ENCODE measurements at regions not wholly inside any gene's neighbourhood (a gene's known extent, or its start where the extent isn't known, plus 50 kb on each side); places are given as distances from the start of the nearest gene placed in this dataset.
"Not testable (repeated sequence)": the region's sequence is repeated elsewhere in the genome, so short reads cannot be mapped to it uniquely, and the experiment has no call there.

DNA sequence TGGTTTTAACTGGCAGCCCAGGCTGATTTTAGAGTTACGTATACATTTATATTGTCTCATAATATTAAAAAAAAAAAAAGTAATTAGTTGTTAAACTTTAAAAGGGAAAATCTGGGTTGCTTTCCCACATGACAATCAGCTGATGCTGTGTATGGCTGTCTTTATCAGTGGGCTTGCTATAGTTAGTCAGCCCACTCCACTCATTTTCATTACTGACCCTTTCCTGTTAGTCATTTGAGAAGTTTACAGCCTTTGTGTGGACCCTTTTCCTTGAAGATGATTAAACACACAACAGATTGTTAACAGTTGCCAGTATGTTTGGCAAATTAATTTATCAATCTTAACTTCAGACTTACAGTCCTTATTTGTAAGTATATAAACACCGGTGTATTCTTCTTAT, 164.5 kb upstream of the AGR3 start:
- DNase-seq (ENCODE audit: extremely low read depth, low read depth): no peak
- TF ChIP-seq, protein P1, sequence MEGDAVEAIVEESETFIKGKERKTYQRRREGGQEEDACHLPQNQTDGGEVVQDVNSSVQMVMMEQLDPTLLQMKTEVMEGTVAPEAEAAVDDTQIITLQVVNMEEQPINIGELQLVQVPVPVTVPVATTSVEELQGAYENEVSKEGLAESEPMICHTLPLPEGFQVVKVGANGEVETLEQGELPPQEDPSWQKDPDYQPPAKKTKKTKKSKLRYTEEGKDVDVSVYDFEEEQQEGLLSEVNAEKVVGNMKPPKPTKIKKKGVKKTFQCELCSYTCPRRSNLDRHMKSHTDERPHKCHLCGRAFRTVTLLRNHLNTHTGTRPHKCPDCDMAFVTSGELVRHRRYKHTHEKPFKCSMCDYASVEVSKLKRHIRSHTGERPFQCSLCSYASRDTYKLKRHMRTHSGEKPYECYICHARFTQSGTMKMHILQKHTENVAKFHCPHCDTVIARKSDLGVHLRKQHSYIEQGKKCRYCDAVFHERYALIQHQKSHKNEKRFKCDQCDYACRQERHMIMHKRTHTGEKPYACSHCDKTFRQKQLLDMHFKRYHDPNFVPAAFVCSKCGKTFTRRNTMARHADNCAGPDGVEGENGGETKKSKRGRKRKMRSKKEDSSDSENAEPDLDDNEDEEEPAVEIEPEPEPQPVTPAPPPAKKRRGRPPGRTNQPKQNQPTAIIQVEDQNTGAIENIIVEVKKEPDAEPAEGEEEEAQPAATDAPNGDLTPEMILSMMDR (IDR thresholded peaks at IDR 0.05; ENCODE audit: low read depth, low read length): no peak

DNA sequence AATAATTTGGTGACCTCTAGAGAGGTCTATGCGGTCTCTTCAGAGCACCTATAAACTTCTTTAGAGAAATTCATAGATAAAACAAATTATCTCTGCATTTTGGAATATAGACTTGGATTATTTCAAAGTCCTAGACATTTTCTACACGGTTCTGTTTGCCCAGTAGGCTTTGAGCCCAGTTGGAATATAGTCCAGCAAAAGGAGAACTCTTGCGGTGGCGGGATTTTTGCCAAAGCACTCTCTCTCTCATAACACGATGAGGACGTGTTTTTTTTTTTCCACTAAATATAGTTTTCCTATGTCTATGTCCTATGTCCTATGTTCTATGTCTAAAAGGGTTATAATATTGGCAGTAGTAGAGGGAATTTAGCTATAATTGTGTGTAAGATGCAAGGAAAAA, 164.9 kb upstream of the AGR3 start:
- DNase-seq (ENCODE audit: extremely low read depth, low read depth): no peak

DNA sequence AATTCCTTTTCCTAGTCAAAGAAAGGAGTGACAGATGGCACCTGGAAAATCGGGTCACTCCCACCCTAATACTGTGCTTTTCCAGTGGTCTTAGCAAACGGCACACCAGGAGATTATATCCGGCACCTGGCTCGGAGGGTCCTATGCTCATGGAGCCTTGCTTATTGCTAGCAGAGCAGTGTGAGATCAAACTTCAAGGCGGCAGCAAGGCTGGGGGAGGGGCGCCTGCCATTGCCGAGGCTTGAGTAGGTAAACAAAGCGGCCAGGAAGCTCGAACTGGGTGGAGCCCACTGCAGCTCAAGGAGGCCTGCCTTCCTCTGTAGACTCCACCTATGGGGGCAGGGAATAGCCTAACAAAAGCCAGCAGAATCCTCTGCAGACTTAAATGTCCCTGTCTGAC, 171.4 kb upstream of the AGR3 start:
- DNase-seq (ENCODE audit: extremely low read depth, low read depth): not testable (repeated sequence)

More for the DNA sequence above, 164.9 kb upstream of the AGR3 start:
- TF ChIP-seq, protein P1 (IDR thresholded peaks at IDR 0.05; ENCODE audit: low read depth, low read length): no peak

DNA sequence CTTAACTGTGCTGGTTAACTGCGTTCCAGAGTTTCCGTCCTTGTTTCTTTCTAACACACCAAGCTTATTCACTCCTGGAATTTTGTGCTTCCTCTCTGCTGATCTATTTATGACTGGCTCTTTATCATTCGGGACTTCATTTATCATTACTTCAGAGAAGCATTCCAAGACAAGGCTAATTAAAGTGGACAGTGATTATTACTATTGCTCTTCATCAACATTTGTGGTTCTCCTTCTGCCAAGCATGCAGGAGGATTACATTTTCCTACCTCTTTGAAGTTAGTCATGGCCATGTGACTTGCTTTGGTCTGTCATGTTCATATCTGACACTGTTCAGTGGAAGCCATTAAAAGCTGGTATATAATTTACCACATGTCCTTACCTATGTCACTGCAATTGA, 172.4 kb upstream of the AGR3 start:
- TF ChIP-seq, protein P1 (IDR thresholded peaks at IDR 0.05; ENCODE audit: low read depth, low read length): no peak
- no peak for DNase-seq (ENCODE audit: extremely low read depth, low read depth)

DNA sequence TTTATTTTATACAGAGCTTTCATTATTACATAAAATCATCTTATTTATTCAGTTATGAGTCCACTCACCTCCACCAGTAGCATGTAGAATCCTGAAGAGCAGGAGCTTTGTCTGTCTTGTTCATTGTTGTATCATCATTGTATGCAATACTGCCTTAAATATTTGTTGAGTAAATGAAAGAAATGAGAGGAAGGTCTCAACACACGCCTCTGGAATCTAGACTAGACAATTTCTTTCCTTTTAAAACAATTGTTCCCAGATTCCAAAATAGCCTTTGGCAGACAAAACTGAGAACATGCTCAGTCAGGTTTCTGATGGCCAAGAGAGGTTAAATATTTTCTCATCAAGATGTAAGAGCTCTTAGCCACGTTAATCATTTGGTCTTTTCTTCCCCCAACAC, 173.1 kb upstream of the AGR3 start:
- DNase-seq (ENCODE audit: extremely low read depth, low read depth): no peak
- TF ChIP-seq, protein P1 (IDR thresholded peaks at IDR 0.05; ENCODE audit: low read depth, low read length): no peak

DNA sequence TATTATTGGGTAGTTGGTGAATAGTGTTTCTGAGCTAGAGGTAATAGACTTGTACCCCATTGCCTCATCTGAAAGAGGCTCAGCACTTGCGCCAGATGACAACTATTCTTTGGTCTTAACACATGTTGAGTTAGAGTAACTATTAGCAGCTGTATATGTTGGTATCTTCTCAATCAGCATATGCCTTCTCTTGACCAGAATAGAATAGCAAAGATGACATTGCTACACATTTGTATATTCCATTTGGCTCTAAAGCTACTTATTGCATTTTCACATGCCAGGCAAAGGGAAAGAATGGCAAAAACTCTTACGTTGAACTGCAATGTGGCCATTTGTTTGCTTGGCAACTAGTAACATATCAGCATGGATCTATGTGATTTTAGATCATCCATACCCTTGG, 173.8 kb upstream of the AGR3 start:
- TF ChIP-seq, protein P1 (IDR thresholded peaks at IDR 0.05; ENCODE audit: low read depth, low read length): no peak
- no peak for DNase-seq (ENCODE audit: extremely low read depth, low read depth)

DNA sequence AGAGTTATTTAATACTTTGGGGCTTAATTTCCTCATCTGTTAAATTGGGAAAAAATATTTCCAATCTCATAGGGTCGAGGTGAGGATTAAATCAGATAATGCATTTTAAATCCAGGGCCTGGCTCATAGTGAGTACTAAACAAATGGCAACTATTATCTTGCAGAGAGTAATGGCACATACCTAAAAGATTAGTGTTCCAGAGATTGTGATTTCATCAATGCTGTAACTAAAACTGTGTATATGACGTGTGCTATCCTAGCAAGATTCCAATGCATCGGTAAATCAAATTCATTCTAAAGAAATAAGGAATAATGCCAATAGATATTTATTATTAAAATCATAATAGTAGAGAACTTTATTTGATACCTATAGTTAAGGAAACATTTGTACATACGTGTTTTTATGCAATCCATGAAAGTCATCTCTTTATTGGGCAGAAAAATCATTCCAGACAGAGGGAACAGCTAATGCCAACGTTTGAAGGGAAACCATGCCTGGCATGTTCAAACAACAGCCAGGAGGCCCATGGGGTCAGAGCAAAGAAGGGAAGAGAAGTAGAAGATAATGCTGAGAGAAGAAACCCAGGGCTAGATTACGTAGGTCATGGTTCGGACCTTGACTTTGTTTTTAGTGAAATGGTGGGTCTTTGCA, 174.8 kb upstream of the AGR3 start:
- no peak for DNase-seq (ENCODE audit: extremely low read depth, low read depth)
- TF ChIP-seq, protein P1 (IDR thresholded peaks at IDR 0.05; ENCODE audit: low read depth, low read length): no peak

DNA sequence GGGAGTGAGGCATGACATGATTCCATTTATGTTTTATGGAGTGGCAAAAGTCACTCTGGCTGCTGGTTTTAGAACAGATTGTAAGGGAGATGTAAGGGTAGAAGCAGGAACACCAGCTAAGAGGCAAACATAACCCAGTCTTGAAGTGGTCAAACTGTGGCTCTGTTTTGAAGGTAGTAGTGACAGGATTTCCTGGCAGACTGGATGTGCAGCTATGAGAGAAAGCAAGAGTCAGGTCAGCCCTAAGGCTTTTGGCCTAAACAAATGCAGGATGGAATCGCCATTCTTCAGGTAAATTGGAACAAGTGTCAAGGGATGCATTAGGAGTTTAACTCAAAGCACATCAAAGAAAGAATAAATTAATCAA, 175.3 kb upstream of the AGR3 start:
- DNase-seq (ENCODE audit: extremely low read depth, low read depth): no peak
- TF ChIP-seq, protein P1 (IDR thresholded peaks at IDR 0.05; ENCODE audit: low read depth, low read length): no peak

Data from AG09319 (cell line).